ENCODE measurements at regions not wholly inside any gene's neighbourhood (a gene's known extent, or its start where the extent isn't known, plus 50 kb on each side); places are given as distances from the start of the nearest gene placed in this dataset.

GRCh38 chr21:45592208-45592619 lies 50.0 kb upstream of the SLC19A1 start:
- Histone ChIP-seq H3K27ac (ENCODE audit: low read depth in 1 of 2, low read length in 1 of 2) (peak overlapping the region in 1 of 2 donors; percentile 27), H3K36me3 (ENCODE audit: control insufficient read depth in 4 of 4, insufficient read depth in 4 of 4, low read length in 4 of 4) (no peaks in the 10 kb centered on the region), H3K4me1 (ENCODE audit: control insufficient read depth in 5 of 5, insufficient read depth in 5 of 5, low read length in 5 of 5) (peaks cover 0 to 8% (median 0%) of the 10 kb centered on the region in 5 donors), H3K9ac (ENCODE audit: insufficient read depth in 1 of 2, low read length in 2 of 2) (no peak overlapping the region), H3K9me3 (ENCODE audit: control insufficient read depth in 4 of 4, insufficient read depth in 3 of 4, low read length in 3 of 4) (peaks cover 0 to 11% (median 3%) of the 10 kb centered on the region in 4 donors), H3K27me3 (ENCODE audit: control insufficient read depth in 3 of 3, insufficient read depth in 3 of 3, low read length in 2 of 3) (peaks cover 0 to 15% (median 14%) of the 10 kb centered on the region in 3 donors), H3K4me3 (no peak overlapping the region)
- no peak for ATAC-seq (ENCODE audit: insufficient read depth, low FRiP score)
- whole genome bisulfite sequencing, 2 donors: 57 to 75% methylated on average over 3 of the region's 3 CpGs
- TF ChIP-seq CTCF (IDR thresholded peaks at IDR 0.05; ENCODE audit: control extremely low read depth, extremely low read depth): no peak
- peak in 1 of 3 donors; percentile 5 for DNase-seq

GRCh38 chr21:45592626-45593134 lies 50.4 kb upstream of the SLC19A1 start:
- TF ChIP-seq CTCF (IDR thresholded peaks at IDR 0.05; ENCODE audit: control extremely low read depth, extremely low read depth): no peak
- Histone ChIP-seq H3K27ac (ENCODE audit: low read depth in 1 of 2, low read length in 1 of 2) (no peak overlapping the region), H3K9ac (ENCODE audit: insufficient read depth in 1 of 2, low read length in 2 of 2) (no peak overlapping the region), H3K36me3 (ENCODE audit: control insufficient read depth in 4 of 4, insufficient read depth in 4 of 4, low read length in 4 of 4) (no peaks in the 10 kb centered on the region), H3K4me1 (ENCODE audit: control insufficient read depth in 5 of 5, insufficient read depth in 5 of 5, low read length in 5 of 5) (peaks cover 0 to 8% (median 0%) of the 10 kb centered on the region in 5 donors), H3K9me3 (ENCODE audit: control insufficient read depth in 4 of 4, insufficient read depth in 3 of 4, low read length in 3 of 4) (peaks cover 0 to 10% (median 3%) of the 10 kb centered on the region in 4 donors), H3K27me3 (ENCODE audit: control insufficient read depth in 3 of 3, insufficient read depth in 3 of 3, low read length in 2 of 3) (peaks cover 0 to 15% (median 14%) of the 10 kb centered on the region in 3 donors), H3K4me3 (no peak overlapping the region)
- ATAC-seq (ENCODE audit: insufficient read depth, low FRiP score) (no peak), DNase-seq (no peak)
- 78 to 86% methylated on average over 14 of the region's 14 CpGs for WGBS, 2 donors

- 80 to 81% methylated on average over 26 of the region's 26 CpGs for WGBS, 2 donors
- H3K4me3 ChIP-seq: no peak overlapping the region
- H3K4me1 ChIP-seq (ENCODE audit: control insufficient read depth in 5 of 5, insufficient read depth in 5 of 5, low read length in 5 of 5): peaks cover 0 to 8% (median 0%) of the 10 kb centered on the region in 5 donors
- H3K9me3 ChIP-seq (ENCODE audit: control insufficient read depth in 4 of 4, insufficient read depth in 3 of 4, low read length in 3 of 4): peaks cover 0 to 6% (median 3%) of the 10 kb centered on the region in 4 donors
- no peak overlapping the region for H3K9ac ChIP-seq (ENCODE audit: insufficient read depth in 1 of 2, low read length in 2 of 2)
- no peak for ATAC-seq (ENCODE audit: insufficient read depth, low FRiP score)
- H3K36me3 ChIP-seq (ENCODE audit: control insufficient read depth in 4 of 4, insufficient read depth in 4 of 4, low read length in 4 of 4): no peaks in the 10 kb centered on the region
- DNase-seq: no peak
- no peak overlapping the region for H3K27ac ChIP-seq (ENCODE audit: low read depth in 1 of 2, low read length in 1 of 2)
- TF ChIP-seq CTCF (IDR thresholded peaks at IDR 0.05; ENCODE audit: control extremely low read depth, extremely low read depth): no peak
- H3K27me3 ChIP-seq (ENCODE audit: control insufficient read depth in 3 of 3, insufficient read depth in 3 of 3, low read length in 2 of 3): peaks cover 0 to 15% (median 14%) of the 10 kb centered on the region in 3 donors
Measured at GRCh38 chr21:45593162-45594022, 50.1 kb upstream of the PCBP3 start.

Data from lung (tissue), 11 donors.